Neural progenitor cell (in vitro differentiated cells): ENCODE measurements at regions not wholly inside any gene's neighbourhood (a gene's known extent, or its start where the extent isn't known, plus 50 kb on each side); places are given as distances from the start of the nearest gene placed in this dataset.

Source experiments
- EZH2 ChIP-seq: fragments of 200-600 bp; sonication (generic); IDR thresholded peaks from 2 replicates; pipeline ENCODE4 v1.6.1; 2017; ENCODE audit warnings: antibody characterized with exemption, mild to moderate bottlenecking, moderate library complexity
- TF ChIP-seq, protein P1 (sequence below): fragments of 200-600 bp; sonication (generic); IDR thresholded peaks from 2 replicates; pipeline ENCODE4 v1.5.1; 2017; ENCODE audit warnings: antibody characterized with exemption, mild to moderate bottlenecking

DNA sequence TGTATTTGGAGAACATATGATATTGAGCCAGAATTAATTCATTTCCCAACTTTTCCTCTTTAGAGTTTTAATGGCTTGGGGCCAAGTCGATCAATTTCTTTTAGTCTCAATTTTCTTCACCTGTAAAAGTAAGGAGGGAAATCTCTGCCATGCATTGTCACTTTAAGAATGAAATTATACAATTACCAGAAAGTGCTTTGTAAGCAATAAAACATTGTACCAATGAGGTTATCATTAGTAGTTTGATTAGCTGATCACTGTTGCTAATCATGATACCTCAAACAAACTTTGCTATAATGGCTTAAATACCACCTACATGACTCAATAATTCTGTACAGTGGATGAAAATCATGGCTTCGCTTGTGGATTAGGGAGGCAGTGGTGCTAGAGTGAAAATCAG lies 1525.8 kb upstream of the GOT2 start:
- no peak for TF ChIP-seq EZH2
- TF ChIP-seq, protein P1, sequence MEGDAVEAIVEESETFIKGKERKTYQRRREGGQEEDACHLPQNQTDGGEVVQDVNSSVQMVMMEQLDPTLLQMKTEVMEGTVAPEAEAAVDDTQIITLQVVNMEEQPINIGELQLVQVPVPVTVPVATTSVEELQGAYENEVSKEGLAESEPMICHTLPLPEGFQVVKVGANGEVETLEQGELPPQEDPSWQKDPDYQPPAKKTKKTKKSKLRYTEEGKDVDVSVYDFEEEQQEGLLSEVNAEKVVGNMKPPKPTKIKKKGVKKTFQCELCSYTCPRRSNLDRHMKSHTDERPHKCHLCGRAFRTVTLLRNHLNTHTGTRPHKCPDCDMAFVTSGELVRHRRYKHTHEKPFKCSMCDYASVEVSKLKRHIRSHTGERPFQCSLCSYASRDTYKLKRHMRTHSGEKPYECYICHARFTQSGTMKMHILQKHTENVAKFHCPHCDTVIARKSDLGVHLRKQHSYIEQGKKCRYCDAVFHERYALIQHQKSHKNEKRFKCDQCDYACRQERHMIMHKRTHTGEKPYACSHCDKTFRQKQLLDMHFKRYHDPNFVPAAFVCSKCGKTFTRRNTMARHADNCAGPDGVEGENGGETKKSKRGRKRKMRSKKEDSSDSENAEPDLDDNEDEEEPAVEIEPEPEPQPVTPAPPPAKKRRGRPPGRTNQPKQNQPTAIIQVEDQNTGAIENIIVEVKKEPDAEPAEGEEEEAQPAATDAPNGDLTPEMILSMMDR = no peak
